Central memory CD4-positive, alpha-beta T cell (primary cell): ENCODE measurements at regions not wholly inside any gene's neighbourhood (a gene's known extent, or its start where the extent isn't known, plus 50 kb on each side); places are given as distances from the start of the nearest gene placed in this dataset.
"Not testable (repeated sequence)": the region's sequence is repeated elsewhere in the genome, so short reads cannot be mapped to it uniquely, and the experiment has no call there.

Experiments
- DNase-seq: peaks from one replicate; pipeline ENCODE4 v3.0.0; 2022

DNA sequence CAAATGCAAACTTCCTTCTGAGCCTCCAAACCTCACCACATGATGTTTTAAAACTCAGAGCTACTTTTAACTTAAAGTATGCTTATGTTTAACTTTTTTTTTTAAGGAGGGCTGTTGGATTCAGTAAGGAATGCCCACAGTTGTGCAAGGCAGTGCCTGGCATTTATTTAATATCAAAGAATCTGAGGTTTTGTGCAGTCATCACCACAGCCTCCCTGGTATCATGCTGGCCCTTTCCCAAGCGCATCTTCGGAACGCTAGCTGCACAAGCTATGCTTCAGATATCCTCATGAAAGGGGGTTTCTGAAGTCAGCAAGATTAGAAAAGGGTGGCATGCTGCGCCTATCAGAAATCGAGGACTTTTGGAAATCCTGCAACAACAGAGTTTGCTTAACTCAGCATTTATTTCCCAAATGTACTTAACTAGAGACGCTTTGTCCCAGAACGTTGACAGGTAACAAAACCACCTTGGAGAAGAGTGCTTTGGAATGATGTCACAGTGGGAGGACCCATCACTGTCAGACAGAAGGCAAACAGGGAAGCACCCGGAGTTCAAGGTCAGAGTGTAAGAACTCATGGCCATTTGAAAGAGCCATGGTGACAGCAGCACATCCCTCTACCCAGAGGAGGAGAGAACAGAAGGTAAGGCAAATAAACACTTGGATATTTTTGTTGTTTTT lies 120.2 kb upstream of the IGF1R start:
- no peak for DNase-seq

DNA sequence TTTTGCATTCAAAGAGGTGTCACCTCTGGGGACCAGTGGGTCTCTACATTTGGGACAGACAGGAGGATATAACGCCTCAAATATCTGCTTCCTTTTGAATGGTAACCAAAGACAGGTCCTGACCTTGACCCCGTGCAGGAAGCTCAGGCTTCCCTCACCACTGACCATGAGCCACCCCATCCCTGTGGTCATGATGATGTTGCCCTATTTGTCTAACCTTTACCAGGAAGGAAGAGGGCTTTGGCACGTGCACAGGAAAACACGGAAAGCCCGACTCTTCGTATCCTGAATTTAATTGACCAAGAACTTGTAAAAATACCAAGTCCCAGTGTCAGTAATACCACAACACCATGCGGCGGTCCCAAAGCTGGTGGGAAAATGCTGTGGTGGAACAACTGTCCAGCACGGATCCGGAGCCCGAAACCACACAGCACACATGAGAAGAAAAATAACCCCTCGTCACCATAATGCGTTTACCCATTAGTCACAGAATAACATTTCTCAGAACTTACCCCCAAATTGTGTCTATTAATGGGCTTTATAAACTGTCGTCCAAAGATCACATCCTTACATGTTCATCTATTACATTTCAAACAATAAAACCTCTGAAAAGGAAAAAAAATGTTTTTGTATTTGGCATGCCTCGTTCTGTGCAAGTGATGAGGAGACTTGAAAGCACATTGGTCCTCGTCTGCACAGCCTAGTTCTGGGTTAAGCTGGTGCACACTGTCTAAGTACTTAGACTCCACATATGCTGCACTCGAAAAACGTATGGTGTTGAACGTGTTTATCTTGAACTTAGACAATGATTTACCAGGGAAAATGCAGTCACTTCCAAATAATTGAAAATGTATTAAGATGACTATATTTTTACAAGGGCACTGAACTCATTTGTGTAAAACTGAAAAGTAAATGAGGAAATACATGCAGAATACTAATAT lies 118.9 kb upstream of the IGF1R start:
- no peak for DNase-seq

DNA sequence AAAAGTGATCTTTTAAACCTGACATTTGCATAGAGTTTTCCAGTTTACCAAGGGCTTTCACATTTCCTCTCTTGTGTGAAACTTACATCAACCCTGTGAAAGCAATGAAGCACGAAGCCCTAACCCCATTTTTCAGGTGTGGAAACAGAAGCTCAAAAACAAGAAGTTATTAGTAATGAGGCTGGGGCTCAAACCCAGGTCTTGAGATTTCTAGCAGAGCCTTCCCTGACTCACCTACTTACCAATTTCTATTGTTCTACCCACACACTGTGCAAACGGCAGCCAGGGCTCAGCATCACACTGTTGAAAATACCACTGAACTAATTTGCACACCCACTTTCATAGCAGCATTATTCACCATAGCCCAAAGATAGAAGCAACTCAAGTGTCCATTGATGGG lies 117.8 kb upstream of the IGF1R start:
- DNase-seq = no peak

DNA sequence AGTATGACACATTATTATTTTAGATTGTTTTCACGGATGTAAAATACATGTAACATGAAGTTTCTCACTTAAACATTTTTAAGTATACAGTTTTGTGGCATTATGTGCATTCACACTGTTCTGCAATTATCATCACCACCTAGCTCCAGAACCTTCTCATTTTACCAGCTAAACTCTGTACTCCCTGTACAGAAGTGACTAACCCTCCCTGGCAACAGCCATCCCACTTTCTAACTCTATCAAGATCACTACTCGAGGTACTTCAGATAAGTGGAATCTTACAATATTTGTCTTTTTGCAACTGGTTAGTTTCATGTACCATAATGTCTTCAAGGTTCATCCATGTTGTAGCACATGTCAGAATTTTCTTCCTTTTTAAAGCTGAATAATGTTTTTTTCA lies 116.3 kb upstream of the IGF1R start:
- DNase-seq = no peak

DNA sequence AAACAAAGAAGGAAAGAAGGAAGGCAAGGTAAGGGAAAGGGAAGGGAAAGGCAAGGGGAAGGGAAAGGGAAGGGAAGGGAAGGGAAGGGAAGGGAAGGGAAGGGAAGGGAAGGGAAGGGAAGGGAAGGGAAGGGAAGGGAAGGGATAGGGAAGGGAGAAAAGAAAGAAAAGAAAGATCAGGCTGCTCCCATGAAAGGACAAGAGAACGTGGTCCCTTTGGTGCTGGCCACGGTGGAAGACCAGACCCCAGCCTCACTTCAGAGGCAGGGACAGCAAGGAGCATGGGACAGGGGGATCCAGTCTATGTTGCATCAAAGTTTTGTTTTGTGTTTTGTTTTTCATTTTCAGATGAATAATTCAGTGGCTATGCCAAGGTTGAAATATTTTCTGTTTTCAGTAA lies 111.4 kb upstream of the IGF1R start:
- DNase-seq = no peak

DNA sequence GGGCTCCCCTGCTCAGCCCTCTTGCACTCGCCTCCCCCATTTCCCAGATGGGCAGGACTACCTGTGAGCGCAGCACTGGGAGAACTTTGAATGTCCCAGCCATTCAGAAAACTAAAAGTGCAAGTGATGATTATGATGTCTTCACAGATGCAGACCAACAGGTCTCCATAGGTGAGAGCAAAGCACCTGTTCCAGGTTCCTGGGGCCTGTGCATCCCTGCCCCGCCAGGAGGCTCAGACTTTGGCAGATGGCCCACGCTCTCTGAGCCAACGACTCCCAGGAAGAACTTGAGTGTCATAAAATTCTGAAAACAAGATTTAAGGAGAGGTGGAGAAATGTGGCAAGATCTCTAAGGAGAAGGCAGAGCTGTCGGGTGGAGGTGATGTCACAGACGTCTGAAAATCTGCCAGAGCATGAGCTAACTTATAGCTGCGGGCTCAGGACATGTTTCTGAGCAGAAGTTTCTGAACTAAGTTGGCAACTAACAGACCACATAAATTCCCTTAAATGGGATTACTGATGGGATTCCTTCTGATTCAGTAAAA lies 110.8 kb upstream of the IGF1R start:
- DNase-seq = no peak

DNA sequence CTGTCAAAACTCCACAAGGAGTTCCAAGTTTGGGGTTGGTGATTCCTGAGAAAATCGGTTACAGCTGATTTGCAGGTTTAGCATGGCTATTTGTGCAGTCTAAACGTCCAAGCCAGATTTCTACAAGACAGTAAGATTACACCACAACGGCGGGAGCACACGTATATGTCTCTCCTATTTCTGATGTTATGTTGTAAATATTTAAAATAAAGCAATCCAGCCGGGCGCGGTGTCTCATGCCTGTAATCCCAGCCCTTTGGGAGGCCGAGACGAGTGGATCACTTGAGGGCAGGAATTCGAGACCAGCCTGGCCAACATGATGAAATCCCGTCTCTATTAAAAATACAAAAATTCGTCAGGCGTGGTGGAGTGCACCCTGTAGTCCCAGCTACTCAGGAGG lies 106.8 kb upstream of the IGF1R start:
- no peak for DNase-seq

DNA sequence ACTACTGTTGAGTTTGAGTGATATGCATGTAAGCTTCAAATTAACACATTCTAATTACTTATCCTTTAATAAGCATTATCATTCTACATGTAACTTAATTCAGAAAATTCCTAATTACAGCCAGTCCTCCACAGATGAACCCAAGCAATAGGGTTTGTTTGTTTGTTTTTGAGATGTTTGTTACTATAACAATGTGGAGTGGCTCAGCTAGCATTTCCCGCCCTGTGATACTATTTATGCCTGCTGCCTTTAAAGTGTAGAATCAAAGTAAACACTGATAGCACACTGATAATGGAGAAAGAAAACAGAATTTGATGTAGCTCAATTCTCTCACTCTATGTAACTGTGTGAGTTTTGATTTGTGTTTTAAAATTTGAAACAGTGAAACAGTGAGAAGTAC lies 105.1 kb upstream of the IGF1R start:
- DNase-seq = no peak

DNA sequence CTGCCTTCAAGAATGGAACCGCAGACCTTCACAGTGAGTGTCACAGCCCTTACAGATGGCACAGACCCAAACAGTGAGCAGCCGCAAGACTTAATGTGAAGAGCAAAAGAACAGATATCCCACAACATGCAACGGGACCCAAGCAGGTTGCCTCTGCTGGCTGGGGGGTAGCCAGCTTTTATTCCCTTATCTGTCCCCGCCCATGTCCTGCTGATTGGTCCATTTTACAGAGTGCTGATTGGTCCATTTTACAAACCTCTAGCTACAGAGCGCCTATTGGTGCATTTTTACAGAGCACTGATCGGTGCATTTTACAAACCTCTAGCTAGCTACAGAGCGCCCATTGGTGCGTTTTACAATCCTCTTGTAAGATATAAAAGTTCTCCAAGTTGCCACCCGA lies 102.0 kb upstream of the IGF1R start:
- DNase-seq = no peak

DNA sequence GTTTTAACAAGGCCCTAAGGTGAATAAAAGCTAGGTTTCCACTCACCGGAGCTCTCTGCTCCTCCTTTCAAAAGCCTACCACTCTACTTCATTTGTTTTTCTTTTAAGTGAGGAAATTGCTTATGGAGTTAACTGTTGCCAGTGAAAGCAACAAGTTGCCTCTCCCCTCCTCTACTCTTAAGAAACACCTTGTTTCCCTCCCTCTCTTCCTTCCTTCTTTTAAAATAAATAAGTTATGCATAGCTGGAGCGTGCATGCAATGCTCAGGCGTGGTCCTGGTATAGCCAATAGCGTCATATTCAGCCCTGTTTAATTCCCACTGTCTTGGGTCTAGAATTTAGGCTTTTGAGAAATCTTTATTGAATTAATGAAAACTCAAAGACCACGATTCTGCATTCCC lies 101.1 kb upstream of the IGF1R start:
- DNase-seq = no peak

DNA sequence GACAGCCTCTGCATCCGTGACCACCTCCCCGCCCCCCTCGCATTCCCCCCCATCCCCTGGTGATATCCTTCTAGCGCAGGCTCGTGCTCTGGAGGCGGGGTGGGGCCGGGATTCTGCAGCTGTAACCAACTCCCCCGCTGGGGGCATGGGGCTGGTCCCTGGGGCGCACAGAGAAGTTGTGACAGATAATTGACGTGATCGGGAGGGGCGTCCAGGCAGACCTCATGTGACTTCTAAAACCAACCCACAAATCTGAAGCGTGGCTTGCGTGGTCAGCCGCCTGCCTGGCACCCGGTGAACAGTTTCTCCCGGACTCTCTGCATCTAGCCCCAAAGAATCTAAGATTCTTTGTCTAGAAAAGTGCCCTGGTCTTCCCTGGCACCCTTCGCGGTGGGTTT lies 100.6 kb upstream of the IGF1R start:
- no peak for DNase-seq

DNA sequence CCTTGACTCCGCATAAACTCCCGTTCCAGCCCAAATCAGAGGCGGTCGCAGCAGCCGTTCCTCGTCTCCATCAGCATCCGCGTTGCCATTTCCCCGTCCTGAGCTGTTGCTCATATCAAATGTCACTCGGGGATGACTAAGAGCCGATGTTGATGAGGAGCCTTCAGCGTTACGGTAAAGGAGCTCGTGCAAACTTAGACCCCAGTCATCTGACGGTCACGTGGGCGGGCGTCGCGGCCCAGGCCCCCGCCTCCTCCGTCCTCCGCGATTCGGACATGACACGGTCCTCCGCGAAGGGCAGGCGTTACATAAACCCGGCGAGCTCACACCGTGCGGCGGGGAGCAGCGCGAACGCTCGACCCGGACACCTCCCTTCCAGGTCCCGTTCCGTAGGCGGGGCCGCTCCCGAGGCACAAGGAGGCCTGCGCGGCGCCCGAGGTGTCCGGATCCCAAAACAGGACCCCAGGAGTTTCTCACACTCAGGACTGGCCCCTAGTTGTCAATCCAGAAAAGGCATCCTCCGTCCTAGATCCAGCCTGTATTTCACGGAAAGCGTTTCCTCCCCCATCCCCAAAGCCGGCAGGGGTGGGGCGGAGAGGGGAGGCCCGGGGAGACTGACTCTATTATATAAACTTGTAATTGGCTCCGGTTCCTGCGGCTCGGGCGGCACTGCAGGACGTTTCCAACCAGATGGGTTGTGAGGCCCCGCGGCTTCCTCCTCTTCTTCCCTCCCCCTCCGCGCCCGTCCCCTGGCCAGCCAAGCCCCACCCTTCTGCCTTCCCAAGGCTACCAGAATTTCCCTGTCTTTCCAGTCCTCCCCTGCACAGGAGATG lies 100.0 kb upstream of the IGF1R start:
- no peak for DNase-seq

DNA sequence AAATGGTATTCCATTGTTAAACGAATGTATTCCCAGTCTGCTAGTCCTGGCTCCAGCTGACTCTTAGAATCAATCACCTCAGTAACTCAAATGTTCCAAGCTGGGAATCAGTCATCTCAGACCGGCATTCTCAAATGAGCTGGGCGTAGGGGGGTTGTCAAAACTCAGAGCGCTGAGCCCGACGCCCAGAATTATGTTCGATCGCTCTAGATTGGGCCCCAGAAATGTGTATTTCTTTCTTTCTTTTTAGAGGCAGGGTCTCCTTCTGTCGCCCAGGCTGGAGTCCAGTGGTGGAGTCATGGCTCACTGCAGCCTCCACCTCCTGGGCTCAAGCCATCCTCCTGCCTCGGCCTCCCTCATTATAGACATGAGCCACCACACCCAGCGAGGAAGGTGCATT lies 99.3 kb upstream of the IGF1R start:
- no peak for DNase-seq

DNA sequence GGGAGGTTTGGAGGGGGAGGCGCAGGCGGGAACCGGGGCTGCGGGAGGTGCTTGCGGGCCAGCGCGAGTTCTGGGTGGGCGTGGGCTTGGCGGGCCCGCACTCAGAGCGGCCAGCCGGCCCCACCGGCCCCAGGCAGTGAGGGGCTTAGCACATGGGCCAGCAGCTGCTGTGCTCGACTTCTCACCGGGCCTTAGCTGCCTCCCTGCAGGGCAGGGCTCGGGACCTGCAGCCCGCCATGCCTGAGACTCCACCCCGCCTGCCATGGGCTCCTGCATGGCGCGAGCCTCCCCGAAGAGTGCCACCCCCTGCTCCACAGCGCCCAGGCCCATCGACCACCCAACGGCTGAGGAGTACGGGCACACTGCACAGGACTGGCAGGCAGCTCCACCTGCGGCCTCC lies 98.6 kb upstream of the IGF1R start:
- no peak for DNase-seq

DNA sequence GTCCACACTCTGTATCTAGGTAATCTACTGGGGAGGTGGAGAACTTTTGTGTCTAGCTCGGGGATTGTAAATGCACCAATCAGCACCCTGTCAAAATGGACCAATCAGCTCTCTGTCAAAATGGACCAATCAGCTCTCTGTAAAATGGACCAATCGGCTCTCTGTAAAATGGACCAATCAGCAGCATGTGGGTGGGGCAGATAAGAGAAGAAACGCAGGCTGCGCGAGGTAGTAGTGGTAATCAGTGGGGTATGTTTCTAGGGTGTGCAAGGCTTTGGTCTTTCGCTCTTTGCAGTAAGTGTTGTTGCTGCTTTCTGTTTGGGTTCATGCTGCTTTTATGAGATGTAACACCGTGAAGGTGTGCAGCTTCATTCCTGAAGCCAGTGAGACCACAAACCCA lies 98.0 kb upstream of the IGF1R start:
- not testable (repeated sequence) for DNase-seq

DNA sequence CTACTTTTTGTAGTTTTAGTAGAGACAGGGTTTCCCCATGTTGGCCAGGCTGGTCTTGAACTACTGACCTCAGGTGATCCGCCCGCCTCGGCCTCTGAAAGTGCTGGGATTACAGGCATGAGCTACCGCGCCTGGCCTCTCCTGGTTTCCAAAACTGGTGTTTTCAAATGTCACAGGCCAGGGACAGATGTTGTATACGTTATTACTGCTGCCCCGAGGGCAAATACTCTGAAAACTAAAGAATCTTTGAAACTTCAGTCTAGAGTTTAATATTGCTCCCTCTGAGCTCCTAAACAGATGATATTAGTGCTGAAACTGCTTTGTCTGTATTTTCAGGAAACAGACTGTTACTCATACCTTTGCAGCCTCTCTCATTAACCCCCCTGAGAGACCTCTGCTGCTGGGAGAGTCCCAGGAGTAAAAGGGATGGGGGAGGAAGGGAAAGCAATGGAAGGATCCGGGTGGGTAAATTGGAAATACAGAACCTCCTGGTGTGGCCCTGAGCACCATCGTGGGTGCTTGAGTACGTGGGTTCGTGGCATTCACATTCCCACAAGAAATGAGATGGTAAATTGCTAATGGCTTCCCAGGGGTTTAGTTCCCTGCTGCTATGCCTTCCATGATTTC lies 96.3 kb upstream of the IGF1R start:
- DNase-seq = no peak

DNA sequence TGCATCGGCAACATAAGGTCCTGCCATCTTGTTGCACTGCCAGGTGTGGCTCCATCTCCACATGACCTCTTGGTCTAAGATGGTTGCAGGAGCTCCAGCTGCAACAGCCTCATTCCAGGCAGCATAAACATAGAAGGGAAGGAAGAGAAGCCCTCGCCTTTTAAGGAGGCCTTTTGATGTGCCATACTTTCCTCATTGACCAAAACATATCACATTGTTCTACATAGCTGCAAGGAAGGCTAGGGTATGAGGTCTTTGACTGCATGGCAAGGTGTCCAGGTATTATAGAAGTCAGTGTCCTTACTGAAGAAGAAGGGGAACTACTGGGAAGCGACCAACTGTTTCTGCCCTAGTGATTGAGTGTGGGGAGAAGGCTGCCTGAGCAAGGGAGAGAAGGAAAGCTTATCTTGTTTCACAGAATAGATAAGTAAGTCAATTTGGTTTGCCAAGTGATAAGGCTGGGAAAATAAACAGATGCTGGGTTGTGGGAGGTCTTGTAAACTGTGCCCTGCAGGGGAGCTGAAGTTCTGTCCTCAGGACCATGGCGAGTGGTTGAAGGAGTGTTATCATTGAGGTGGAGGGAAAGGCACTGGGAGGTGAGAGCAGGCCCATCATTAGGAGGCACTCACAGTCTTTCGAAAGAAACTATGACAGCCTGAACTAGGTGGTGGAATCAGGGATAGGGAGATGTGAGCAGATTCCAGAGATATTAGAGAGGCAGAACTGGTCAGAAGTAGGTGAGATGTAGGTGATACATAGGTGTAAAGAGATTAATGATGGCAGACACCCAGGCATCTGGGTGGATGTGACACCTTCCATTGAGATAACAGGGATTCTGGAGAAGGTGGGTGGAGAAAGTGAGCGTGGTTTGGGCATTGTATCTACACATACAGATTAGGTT lies 93.8 kb upstream of the IGF1R start:
- DNase-seq = no peak

DNA sequence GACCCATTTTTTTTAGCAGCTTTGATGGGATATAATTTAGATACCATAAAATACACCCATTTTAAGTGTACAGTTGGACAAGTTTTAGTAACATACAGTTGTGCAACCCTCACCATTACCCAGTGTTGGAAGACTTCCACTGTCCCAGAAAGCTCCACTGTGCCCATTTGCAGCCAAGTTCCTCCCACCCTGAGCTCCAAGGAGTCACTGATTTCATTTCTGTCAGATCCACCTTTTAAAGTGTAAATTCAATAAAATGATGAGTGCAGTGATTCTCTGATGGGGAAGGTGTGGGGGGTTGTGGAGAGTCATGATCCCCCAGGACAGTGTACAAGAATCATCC lies 93.2 kb upstream of the IGF1R start:
- DNase-seq = no peak

DNA sequence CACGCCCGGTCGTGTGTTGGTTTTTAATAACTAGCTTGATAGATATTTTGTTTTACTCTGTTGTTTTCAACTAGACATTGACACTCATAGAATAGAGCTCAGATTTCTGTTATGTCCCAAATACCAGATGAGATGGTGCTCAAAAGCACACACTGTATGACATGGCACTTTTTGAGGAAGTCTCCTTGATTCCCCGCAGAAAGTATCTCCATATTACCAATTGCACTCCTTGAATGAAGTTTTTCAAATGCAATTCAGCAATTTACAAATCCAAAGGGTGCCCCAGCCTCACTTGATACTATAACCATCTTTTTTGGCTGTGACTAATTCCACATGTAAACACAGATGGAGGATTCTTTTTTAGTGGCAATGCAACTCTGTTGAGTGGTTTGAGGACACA lies 92.0 kb upstream of the IGF1R start:
- no peak for DNase-seq

DNA sequence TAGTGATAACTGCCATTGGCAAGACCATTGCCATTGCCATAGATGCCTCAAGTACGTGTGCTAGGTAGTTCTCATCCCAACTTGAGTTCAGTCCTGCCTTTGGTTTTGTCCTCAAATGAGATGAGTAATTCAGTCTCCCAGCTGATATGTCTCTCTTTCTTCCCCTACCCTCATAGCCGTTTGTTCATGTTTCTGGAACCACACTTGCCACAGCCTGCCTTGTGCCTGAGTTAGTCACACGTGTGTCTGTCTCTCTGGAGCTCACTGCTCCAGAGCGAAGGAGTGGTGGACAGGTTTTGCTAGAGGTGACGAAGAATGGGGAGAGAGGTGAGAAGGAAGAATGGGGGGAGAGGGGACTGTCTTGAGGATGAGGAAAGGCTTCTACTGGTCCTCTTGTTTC lies 88.0 kb upstream of the IGF1R start:
- DNase-seq = no peak

DNA sequence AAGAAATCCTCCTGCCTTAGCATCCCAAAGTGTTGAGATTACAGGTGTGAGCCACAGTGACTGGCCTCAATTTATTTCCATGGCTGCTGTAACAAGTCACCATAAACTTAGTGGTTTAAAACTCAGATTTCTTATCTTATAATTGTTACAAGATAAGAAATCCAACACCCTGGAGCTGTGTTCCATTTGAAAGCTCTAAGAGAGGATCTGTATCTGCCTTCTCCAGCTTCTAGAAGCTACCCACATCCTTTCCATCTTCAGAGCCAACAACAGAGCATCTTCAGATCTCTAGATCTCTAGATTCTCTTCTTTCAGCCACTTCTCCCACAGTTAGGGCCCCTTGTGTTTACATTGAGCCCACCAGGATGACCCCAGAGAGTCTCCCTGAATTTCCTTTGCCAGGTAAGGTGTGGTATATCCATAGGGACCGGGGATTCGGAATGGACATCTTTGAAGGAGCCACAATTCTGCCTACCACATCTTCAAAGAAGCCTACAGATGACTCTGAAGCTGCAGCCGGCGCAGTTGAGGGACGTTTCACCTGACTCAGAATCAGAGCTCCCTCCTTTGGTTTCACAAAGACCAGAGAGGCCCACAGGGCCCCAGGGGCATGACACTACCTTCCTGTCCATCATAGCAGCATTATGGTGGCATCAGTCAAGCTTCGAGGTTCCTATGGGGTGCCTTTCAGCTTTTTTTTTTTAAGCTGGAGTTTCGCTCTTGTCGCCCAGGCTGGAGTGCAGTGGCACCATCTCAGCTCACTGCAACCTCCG lies 87.0 kb upstream of the IGF1R start:
- no peak for DNase-seq
